ENCODE measurements at regions not wholly inside any gene's neighbourhood (a gene's known extent, or its start where the extent isn't known, plus 50 kb on each side); places are given as distances from the start of the nearest gene placed in this dataset.

DNA sequence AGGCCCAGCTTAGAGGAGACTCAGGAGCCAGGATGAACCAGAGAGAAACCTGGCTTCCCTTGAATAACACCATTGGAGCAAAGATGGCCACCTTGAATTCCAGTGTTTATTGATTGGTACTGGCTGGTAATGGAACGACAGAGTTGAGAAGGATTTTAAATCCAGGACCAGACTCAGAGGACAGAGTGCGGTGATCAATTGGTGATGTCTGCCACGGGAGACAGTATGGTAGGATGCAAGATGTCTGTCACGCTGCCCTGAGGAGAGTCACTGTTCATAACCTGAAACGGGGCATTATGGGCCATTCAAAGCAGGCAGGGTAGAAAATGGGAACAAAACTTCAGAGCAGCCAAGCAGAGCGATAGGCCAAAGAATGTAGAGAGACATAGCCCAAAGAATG lies 55.4 kb upstream of the ISX start:
- Histone ChIP-seq H2AFZ (ENCODE audit: insufficient read depth, low read depth, low read length, poor library complexity, severe bottlenecking) (no peak overlapping the region), H4K20me1 (ENCODE audit: control insufficient read depth, insufficient read depth, low read length, poor library complexity, severe bottlenecking) (no peaks in the 10 kb centered on the region), H3K4me3 (ENCODE audit: control extremely low read depth in 1 of 5, extremely low read depth in 1 of 5, insufficient read depth in 1 of 5, low read depth in 2 of 5, low read length in 4 of 5) (no peak overlapping the region), H3K9ac (ENCODE audit: low read length) (no peak overlapping the region), H3K9me3 (ENCODE audit: control extremely low read depth in 1 of 3, control insufficient read depth in 2 of 3, insufficient read depth in 1 of 3, low read length in 2 of 3) (peaks cover 0 to 4% (median 0%) of the 10 kb centered on the region in 3 donors), H3K36me3 (replicated peaks in 1 of 2; ENCODE audit: control extremely low read depth in 1 of 2, control insufficient read depth in 1 of 2, extremely low read depth in 1 of 2, insufficient read depth in 2 of 2, low read length in 1 of 2) (no peaks in the 10 kb centered on the region), H3K4me2 (replicated peaks; ENCODE audit: low read depth, low read length, poor library complexity, severe bottlenecking) (no peak overlapping the region), H3K4me1 (ENCODE audit: control insufficient read depth in 2 of 2, insufficient read depth in 2 of 2, low read length in 2 of 2) (no peaks in the 10 kb centered on the region), H3K79me2 (ENCODE audit: control insufficient read depth, insufficient read depth, low read length) (no peaks in the 10 kb centered on the region), H3K27ac (ENCODE audit: low read length in 2 of 2) (no peak overlapping the region), H3K27me3 (replicated peaks in 1 of 4; ENCODE audit: control extremely low read depth in 1 of 4, control insufficient read depth in 3 of 4, insufficient read depth in 4 of 4, low read length in 3 of 4) (no peaks in the 10 kb centered on the region)
- no peak overlapping the region for H3K27ac Mint-ChIP-seq
- H3K27me3 Mint-ChIP-seq, result peaks cover 6% of the 10 kb centered on the region
- ChIA-PET CTCF (no interaction called here), POLR2A (no interaction called here)
- no peaks in the 10 kb centered on the region for H3K4me1 Mint-ChIP-seq
- WGBS (ENCODE audit: insufficient coverage), result 84% methylated on average over 5 of the region's 6 CpGs
- no peak for DNase-seq
- no peak for ATAC-seq (ENCODE audit: low read depth)
- intact Hi-C loops (cut with micrococcal nuclease), result no loop called here
- no peak overlapping the region for H3K4me3 Mint-ChIP-seq
- TF ChIP-seq, protein P1, sequence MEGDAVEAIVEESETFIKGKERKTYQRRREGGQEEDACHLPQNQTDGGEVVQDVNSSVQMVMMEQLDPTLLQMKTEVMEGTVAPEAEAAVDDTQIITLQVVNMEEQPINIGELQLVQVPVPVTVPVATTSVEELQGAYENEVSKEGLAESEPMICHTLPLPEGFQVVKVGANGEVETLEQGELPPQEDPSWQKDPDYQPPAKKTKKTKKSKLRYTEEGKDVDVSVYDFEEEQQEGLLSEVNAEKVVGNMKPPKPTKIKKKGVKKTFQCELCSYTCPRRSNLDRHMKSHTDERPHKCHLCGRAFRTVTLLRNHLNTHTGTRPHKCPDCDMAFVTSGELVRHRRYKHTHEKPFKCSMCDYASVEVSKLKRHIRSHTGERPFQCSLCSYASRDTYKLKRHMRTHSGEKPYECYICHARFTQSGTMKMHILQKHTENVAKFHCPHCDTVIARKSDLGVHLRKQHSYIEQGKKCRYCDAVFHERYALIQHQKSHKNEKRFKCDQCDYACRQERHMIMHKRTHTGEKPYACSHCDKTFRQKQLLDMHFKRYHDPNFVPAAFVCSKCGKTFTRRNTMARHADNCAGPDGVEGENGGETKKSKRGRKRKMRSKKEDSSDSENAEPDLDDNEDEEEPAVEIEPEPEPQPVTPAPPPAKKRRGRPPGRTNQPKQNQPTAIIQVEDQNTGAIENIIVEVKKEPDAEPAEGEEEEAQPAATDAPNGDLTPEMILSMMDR (IDR thresholded peaks at IDR 0.05), result no peak
- no peak for TF ChIP-seq EZH2 (IDR thresholded peaks at IDR 0.05; ENCODE audit: borderline replicate concordance, insufficient read depth, low read depth, low read length, poor library complexity, severe bottlenecking)
- peaks cover 3% of the 10 kb centered on the region for H3K9me3 Mint-ChIP-seq (ENCODE audit: insufficient read depth)

DNA sequence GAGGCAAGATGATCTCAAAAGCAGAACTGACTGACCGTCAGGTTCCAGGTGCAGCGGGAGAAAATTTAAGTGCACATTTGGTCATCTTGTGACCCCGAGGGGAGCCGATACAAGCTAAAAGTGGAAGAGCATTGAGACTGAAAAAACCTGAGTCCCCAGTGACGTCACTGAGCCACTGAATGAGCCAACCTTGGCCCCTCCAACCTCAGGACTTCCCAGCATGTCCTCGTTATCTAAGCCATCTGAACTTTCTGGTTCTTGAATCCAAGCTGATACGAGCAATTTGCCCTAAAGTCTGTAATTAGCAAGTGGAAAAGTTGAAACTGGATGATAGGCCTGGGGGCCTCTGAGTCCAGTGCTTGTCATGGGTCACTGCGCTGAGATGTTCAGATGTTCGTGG lies 51.1 kb upstream of the ISX start:
- H3K4me3 ChIP-seq (ENCODE audit: control extremely low read depth in 1 of 5, extremely low read depth in 1 of 5, insufficient read depth in 1 of 5, low read depth in 2 of 5, low read length in 4 of 5), result no peak overlapping the region
- H3K4me1 Mint-ChIP-seq, result no peaks in the 10 kb centered on the region
- H3K27ac Mint-ChIP-seq, result no peak overlapping the region
- no peaks in the 10 kb centered on the region for H3K79me2 ChIP-seq (ENCODE audit: control insufficient read depth, insufficient read depth, low read length)
- no peak overlapping the region for H2AFZ ChIP-seq (ENCODE audit: insufficient read depth, low read depth, low read length, poor library complexity, severe bottlenecking)
- H3K27ac ChIP-seq (ENCODE audit: low read length in 2 of 2), result no peak overlapping the region
- ChIA-PET POLR2A (no interaction called here), CTCF (interaction anchor here (0.6 to 1.7 kb wide), 2 partner anchors 9 to 1983 kb away, joined by 3 to 6 read pairs; no protein-coding TSS in a partner anchor)
- no peak overlapping the region for H3K9ac ChIP-seq (ENCODE audit: low read length)
- H3K4me1 ChIP-seq (ENCODE audit: control insufficient read depth in 2 of 2, insufficient read depth in 2 of 2, low read length in 2 of 2), result no peaks in the 10 kb centered on the region
- no peak for DNase-seq
- no peak overlapping the region for H3K4me2 ChIP-seq (replicated peaks; ENCODE audit: low read depth, low read length, poor library complexity, severe bottlenecking)
- no peak for TF ChIP-seq EZH2 (IDR thresholded peaks at IDR 0.05; ENCODE audit: borderline replicate concordance, insufficient read depth, low read depth, low read length, poor library complexity, severe bottlenecking)
- TF ChIP-seq, protein P1 (IDR thresholded peaks at IDR 0.05), result no peak
- intact Hi-C loops (cut with micrococcal nuclease), result no loop called here
- H3K4me3 Mint-ChIP-seq, result no peak overlapping the region
- peaks cover 4% of the 10 kb centered on the region for H3K27me3 Mint-ChIP-seq
- peaks cover 3% of the 10 kb centered on the region for H3K9me3 Mint-ChIP-seq (ENCODE audit: insufficient read depth)
- WGBS (ENCODE audit: insufficient coverage), result 83% methylated on average over 8 of the region's 9 CpGs
- no peaks in the 10 kb centered on the region for H3K27me3 ChIP-seq (replicated peaks in 1 of 4; ENCODE audit: control extremely low read depth in 1 of 4, control insufficient read depth in 3 of 4, insufficient read depth in 4 of 4, low read length in 3 of 4)
- H3K9me3 ChIP-seq (ENCODE audit: control extremely low read depth in 1 of 3, control insufficient read depth in 2 of 3, insufficient read depth in 1 of 3, low read length in 2 of 3), result peaks cover 0 to 4% (median 0%) of the 10 kb centered on the region in 3 donors
- ATAC-seq (ENCODE audit: low read depth), result no peak
- no peaks in the 10 kb centered on the region for H4K20me1 ChIP-seq (ENCODE audit: control insufficient read depth, insufficient read depth, low read length, poor library complexity, severe bottlenecking)
- no peaks in the 10 kb centered on the region for H3K36me3 ChIP-seq (replicated peaks in 1 of 2; ENCODE audit: control extremely low read depth in 1 of 2, control insufficient read depth in 1 of 2, extremely low read depth in 1 of 2, insufficient read depth in 2 of 2, low read length in 1 of 2)

Measured in B cell (primary cell).